Spleen (tissue), 7 donors: ENCODE measurements at regions not wholly inside any gene's neighbourhood (a gene's known extent, or its start where the extent isn't known, plus 50 kb on each side); places are given as distances from the start of the nearest gene placed in this dataset.

Experiments used
- CTCF ChIP-seq, 11 experiments: fragments of 200-600 bp in 7 of 11; fragments of 450-650 bp in 4 of 11; sonication (generic) in 4 of 11; IDR thresholded peaks in 8 of 11; conservative IDR thresholded peaks in 3 of 11; 1 replicate in 7 of 11; 2 replicates in 4 of 11; pipeline versions ENCODE4 v1.4.0 to v1.8.0; 2016 to 2021; ENCODE audit warnings: antibody characterized with exemption in 11 of 11, inconsistent platforms in 4 of 11, mild to moderate bottlenecking in 1 of 11
- POLR2A ChIP-seq, 3 donors: fragments of 450-650 bp; IDR thresholded peaks; one replicate each; pipeline ENCODE4 v1.5.1; 2017; ENCODE audit warnings: antibody characterized with exemption in 3 of 3, mild to moderate bottlenecking in 1 of 3
- POLR2AphosphoS5 ChIP-seq, 3 donors: sonication (generic); formaldehyde crosslinking; IDR thresholded peaks; one replicate each; pipeline ENCODE4 v1.5.1; 2017; ENCODE audit warnings: antibody characterized with exemption in 3 of 3
- donor health status: DM: no; HTN: no; CAD: no; lungs with moderate emphysema.
- donor health status: DM: no; HTN: no; CAD: no.
- donor health status: DM: no; HTN: no; CAD: no.

GRCh38 chr14:26729851-26730250, 132.0 kb upstream of the NOVA1 start:
- TF ChIP-seq CTCF (IDR thresholded peaks at IDR 0.05 in 8 of 11, conservative IDR thresholded peaks at IDR 0.05 in 3 of 11) (no peak), POLR2A (IDR thresholded peaks at IDR 0.05) (no peak), POLR2AphosphoS5 (IDR thresholded peaks at IDR 0.05) (no peak)
